HG03045 (cell line): ENCODE measurements at regions not wholly inside any gene's neighbourhood (a gene's known extent, or its start where the extent isn't known, plus 50 kb on each side); places are given as distances from the start of the nearest gene placed in this dataset.
A peak's percentile ranks its signal among the peaks of the same experiment; 100 is the strongest.

Experiments
- ATAC-seq: cut with Tn5 transposase; IDR thresholded peaks from one replicate; pipeline ENCODE4 v1.9.1; 2021; ENCODE audit warnings: mild to moderate bottlenecking, moderate library complexity; ENCODE audit not compliant: unreplicated experiment

DNA sequence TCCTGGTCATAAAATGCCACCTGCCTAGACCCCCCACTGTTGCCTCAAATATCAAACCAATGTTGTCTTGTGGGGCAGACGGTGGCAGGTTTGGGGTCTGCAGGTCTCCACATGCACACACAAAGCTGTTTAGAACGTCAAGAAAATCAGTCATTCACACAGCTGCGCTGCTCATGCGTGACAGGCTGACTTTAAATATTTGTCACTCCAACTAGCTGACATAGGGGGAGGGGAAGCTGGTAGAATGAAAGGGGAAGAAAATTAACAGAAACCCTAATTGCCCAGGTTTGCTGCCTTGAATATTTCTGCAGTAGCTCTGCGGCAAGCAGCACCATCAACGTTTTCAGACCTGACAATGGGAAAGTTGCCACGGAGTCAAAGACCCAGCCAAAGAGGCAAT, 201.8 kb downstream of the ABHD5 start:
- no peak for ATAC-seq

- no peak for ATAC-seq
Measured at GRCh38 chr3:43893727-43894126, 203.0 kb downstream of the ABHD5 start.

DNA sequence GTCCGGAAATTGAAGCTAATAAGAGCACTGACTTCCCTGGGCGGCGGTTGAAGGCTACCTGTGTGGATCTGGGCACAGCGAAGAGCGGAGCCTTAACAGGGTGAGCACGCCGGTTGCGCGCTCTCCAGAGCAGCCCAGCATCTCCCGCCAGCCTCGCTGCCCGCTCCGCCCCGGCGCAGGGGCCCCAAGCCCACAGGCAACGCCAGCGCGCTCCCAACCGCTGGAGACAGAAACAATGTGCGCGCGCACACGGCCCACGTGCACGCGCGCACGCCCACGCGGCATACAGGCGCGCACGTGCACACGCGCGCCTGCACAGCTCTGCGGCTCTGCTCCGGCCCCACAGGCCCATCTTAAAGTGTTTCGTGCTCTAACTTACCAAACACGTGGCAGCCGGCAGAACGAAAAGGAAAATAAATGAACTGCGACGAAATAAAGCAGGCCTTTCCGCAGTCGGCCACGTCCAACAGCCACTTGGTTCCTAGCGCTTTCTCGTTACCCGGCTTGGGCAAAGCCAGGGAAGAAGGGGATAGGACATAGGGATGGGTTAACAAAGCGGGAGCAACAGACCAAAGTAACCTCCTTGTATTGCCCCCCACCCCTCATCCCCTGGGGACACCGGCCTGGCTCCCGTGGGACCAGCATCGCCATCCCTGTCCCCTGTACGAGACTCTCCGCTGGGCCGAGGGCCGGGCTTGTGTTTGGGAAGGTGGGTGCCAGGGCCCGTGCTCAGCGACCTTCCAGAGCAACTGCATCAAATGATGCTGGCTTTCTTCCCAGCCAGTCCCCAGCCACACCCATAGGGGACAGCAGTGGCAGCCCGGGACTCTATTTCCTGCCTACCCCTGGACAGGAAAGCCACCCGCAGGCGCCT, 203.7 kb downstream of the ABHD5 start:
- peak; percentile 47 for ATAC-seq

- ATAC-seq, result no peak
Measured at GRCh38 chr3:43895573-43895972, 204.8 kb downstream of the ABHD5 start.

DNA sequence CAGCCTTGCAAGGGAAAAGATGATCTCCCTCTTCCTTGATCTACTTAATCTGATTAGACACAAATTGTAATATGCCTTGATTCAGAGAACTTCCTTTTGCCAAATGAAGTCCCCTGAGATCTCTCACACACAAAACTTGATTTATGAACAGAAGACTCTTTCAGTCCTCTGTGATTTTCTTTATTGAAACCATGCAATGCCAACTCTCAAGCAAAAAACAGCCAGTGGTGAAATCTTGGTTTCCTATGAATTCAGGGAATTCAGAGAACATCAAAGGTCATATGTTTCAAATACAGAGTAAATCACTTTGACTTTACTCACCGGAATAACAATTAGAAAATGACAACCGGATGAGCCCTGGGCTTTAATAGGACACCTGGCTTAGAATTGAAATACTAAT, 211.7 kb downstream of the ABHD5 start:
- ATAC-seq, result no peak

- ATAC-seq, result no peak
Measured at GRCh38 chr3:43905157-43905556, 214.4 kb downstream of the ABHD5 start.

GRCh38 chr3:43906849-43907507, 216.2 kb downstream of the ABHD5 start:
- peak; percentile 35 for ATAC-seq

DNA sequence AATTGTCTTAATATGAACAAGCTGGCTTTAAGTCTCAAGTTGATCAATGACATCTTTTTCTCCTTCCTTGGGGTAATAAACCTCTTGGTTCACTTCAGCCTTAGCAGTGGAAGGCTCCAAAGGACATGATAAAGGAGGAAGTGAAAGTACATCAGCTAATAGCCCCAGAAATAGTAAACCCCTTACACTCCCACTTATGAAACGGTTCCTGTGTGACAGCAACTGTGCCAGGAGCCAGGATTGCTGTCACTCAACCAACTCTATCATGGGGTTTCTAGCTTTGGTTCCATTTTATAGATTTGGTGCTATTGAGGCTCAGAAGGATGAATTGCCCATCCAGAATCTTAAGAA, 216.7 kb downstream of the ABHD5 start:
- ATAC-seq, result peak; percentile 72

- ATAC-seq, result no peak
Measured at GRCh38 chr3:43908456-43908855, 217.7 kb downstream of the ABHD5 start.

DNA sequence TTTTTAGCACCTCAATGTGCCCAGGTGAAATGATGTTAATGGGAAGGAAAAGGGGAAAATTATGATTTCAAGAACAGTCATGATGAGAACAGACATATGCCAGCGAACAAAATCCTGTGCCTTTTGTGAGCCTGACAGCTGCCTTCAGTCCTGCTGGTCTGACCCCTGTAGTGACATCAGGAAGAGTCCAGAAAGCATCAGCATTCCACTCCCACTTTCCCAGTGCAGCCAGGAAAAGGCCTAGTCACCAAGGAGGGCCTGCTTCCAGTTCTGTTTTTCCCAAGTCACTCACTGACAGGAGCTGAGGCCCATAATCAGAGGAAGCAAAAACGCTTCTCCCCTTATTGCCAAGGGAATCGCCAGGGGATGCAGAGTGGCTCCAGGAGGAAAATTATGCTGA, 218.4 kb downstream of the ABHD5 start:
- no peak for ATAC-seq

- no peak for ATAC-seq
Measured at GRCh38 chr3:43910750-43911149, 220.0 kb downstream of the ABHD5 start.

DNA sequence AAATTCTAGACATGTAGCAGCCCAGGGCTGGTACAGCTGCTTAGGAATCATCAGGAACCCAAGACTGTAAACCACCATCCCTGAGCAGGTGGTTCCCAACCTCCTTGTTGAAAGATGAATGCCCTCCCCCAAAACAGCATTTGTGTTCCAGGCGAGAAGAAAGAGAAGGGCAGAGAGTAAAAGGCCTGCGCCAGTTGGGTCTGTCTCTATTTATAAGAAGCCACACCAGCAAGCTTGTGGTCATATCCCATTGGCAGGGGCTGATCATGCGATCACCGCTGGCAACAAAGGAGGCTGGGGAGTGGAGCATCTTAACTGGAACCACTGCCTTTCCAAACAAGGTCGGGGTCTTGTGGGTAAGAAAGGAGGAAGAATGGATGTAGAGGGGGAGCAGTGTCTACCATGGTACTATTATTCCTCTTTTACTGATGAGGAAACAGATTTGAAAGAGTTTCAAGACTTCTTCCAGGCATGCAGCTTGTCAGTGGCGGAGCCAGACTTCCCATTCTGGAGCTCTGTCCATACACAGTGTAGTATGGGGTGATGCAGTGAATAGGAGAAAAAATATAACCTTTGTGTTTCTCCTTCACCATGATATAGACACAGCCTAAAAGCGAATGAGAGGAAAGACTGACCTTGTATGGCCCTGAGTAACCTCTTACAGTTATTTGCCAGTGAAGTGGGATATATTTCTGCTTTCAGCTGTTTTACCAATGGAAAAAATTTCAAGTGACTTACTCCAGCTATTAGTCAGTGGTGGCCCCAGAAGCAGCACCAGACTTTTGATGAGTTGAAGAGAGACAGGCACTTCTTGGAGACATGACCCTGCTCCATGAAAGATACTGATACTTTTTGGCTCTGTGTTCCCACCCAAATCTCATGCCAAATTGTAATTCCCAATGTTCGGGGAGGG, 222.6 kb downstream of the ABHD5 start:
- ATAC-seq, result no peak

- no peak for ATAC-seq
Measured at GRCh38 chr3:43914269-43914668, 223.5 kb downstream of the ABHD5 start.

- no peak for ATAC-seq
Measured at GRCh38 chr3:43915546-43915945, 224.8 kb downstream of the ABHD5 start.

DNA sequence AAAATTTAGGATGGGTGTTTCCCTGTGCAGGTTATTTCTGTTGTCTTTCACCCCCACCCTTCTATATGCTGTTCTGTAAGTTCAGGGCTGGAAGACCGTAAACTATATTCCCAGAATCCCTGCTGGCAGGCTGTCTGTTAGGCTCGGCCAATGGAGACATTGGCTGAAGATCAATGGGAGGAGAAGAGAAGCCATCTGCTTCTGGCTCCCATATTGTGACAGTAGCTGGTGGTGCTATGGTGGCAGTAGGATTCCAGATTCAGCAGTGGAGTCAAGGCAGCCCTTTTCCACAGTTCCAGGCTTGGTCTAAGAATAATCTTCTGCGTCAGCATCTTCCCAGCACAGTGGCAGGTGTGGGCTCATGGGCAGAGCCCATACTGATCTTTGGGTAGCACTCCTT, 226.6 kb downstream of the ABHD5 start:
- ATAC-seq, result no peak

- ATAC-seq, result no peak
Measured at GRCh38 chr3:43919029-43919428, 228.3 kb downstream of the ABHD5 start.

DNA sequence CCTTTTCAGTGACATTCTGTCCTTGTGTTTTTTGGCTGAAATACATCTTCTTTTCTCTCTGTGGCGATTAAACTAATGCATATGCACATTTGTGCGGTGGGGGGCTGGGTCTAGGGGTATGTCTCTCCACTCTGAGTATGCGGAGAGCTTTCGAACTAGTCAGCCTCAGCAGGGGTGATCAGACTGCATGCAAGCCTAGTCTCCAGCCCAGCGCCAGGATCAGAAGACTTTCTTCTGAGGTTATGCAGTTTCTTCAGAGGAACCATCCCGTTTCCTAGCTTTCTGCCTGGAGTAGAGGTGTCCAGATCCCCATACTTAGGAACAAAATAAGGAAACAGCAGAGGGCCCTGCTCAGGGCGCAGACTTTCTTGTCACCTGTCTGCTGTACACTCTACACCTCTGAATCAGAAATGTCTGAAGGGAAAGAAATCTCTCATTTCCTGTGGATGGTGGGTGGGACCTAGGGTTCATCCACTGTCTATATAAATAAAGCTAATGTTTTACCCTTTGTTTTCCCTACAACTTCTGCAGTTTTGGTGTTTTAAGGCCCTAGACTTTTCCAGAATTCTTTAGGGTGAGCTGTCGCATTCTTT, 230.4 kb downstream of the ABHD5 start:
- ATAC-seq, result no peak

GRCh38 chr3:43922374-43922773, 231.6 kb downstream of the ABHD5 start:
- no peak for ATAC-seq

DNA sequence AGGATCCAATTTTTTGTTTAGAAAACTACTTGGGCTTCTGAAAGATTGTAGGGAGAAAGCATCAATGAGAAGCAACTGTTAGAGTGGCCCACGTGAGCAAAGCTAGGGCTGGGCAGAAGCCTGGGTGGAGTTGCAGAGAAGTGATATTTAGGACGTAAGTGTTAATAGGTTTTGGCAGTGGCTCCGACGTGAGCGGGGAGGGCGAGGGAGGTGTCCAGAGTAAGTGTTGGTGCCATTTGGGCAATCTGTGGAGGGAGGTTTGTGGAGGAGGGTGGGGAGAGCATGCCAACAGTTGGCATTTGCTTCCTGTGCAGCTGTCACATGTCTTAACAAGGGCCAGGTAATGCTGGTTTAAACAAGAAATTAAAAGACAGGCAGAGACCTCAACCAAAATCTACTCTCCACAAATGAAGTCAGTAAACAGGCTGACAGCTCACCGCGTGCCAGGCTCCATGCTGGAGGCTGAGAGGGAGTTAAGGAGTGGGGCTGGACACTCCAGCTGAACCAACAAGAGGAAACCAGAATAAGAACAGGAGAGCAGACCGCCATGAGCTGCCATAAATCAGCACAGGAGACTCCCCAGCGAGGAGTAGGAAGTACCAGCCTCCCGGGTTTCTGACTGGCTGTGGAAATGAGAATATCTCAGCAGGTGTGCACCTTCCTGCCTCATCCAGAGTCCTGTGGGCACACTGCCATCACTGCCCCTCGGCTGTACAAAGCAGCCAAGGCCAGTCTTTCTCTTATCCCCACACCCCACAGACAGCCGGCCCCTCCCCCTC, 232.6 kb downstream of the ABHD5 start:
- ATAC-seq, result no peak

- ATAC-seq, result no peak
Measured at GRCh38 chr3:43926055-43926454, 235.3 kb downstream of the ABHD5 start.
